CD4-positive, alpha-beta memory T cell (primary cell): ENCODE measurements at regions not wholly inside any gene's neighbourhood (a gene's known extent, or its start where the extent isn't known, plus 50 kb on each side); places are given as distances from the start of the nearest gene placed in this dataset.

Experiments used
- CTCF ChIA-PET: fragments of 350-600 bp; sonication (Branson Sonifier 250); formaldehyde crosslinking; loops from one replicate; lab custom pipeline; 2021; ENCODE audit warnings: inconsistent platforms; ENCODE audit not compliant: partially characterized antibody; lab: Charles Lee
- POLR2A ChIA-PET: fragments of 350-600 bp; sonication (Branson Sonifier 250); formaldehyde crosslinking; loops from one replicate; lab custom pipeline; 2021; ENCODE audit not compliant: partially characterized antibody; lab: Charles Lee
- DNase-seq, 5 donors: peaks; one replicate each; pipeline versions ENCODE4 v3.0.0 to v3.0.0-alpha.2; 2020 to 2022; ENCODE audit warnings: mixed read lengths in 1 of 5
- H3K27ac ChIP-seq: one replicate; pipeline ENCODE4 v1.7.0; 2013; ENCODE audit warnings: low read depth, low read length
- H3K27me3 ChIP-seq: 2 replicates; pipeline ENCODE4 v1.7.0; 2013; ENCODE audit warnings: mild to moderate bottlenecking, low read length, moderate library complexity; ENCODE audit not compliant: insufficient read depth
- H3K36me3 ChIP-seq: 2 replicates; pipeline ENCODE4 v1.7.0; 2013; ENCODE audit warnings: mild to moderate bottlenecking, low read length, moderate library complexity; ENCODE audit not compliant: insufficient read depth
- H3K4me1 ChIP-seq: 2 replicates; pipeline ENCODE4 v1.7.0; 2013; ENCODE audit warnings: mild to moderate bottlenecking, low read length, moderate library complexity; ENCODE audit not compliant: insufficient read depth
- H3K4me3 ChIP-seq, 2 donors: one replicate each; pipeline ENCODE4 v1.7.0; 2013; ENCODE audit warnings: low read length in 2 of 2, mild to moderate bottlenecking in 1 of 2
- H3K9me3 ChIP-seq, 2 donors: one replicate each; pipeline ENCODE4 v1.7.0; 2013; ENCODE audit warnings: low read length in 2 of 2, control low read depth in 1 of 2; ENCODE audit not compliant: control insufficient read depth in 1 of 2
- H3K27ac Mint-ChIP-seq, 7 donors: one replicate each; pipeline ENCODE4 v1.8.0; 2020 to 2021; ENCODE audit warnings: mixed read lengths in 7 of 7, mild to moderate bottlenecking in 6 of 7, inconsistent platforms in 3 of 7, moderate library complexity in 3 of 7
- H3K27me3 Mint-ChIP-seq, 2 donors: one replicate each; pipeline ENCODE4 v1.8.0; 2020 to 2021; ENCODE audit warnings: mixed read lengths in 2 of 2
- H3K36me3 Mint-ChIP-seq, 2 donors: one replicate each; pipeline ENCODE4 v1.8.0; 2020 to 2021; ENCODE audit warnings: mixed read lengths in 2 of 2, inconsistent platforms in 1 of 2, mild to moderate bottlenecking in 1 of 2
- H3K4me1 Mint-ChIP-seq, 4 donors: one replicate each; pipeline ENCODE4 v1.8.0; 2020 to 2021; ENCODE audit warnings: mixed read lengths in 4 of 4, mild to moderate bottlenecking in 1 of 4
- H3K4me3 Mint-ChIP-seq, 8 donors: one replicate each; pipeline ENCODE4 v1.8.0; 2020 to 2021; ENCODE audit warnings: mixed read lengths in 8 of 8, mild to moderate bottlenecking in 7 of 8, moderate library complexity in 6 of 8, inconsistent platforms in 3 of 8
- H3K9me3 Mint-ChIP-seq, 8 donors: one replicate each; pipeline ENCODE4 v1.8.0; 2020 to 2021; ENCODE audit warnings: mixed read lengths in 8 of 8, mild to moderate bottlenecking in 5 of 8, inconsistent platforms in 3 of 8, moderate library complexity in 1 of 8
- intact Hi-C: fragments of 100-400 bp; cut with micrococcal nuclease; formaldehyde crosslinking; loops from one replicate; pipeline ENCODE4 v1.15.1; 2023

DNA sequence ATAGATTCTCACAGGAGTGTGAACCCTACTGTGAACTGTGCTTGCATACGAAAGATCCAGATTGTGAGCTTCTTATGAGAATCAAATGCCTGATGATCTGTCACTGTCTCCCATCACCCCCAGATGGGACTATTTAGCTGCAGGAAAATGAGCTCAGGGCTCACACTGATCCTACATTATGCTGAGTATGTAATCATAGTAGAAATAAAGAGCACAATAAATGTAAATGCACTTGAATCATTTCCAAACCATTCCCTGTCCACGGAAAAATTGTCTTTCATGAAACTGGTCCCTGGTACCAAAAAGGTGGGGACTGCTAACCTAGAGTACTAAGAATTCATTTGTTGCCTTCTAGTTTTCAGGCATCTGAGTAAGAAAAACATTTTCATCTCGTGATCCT lies 1215.8 kb upstream of the TMEM132C start:
- intact Hi-C loops, result no loop called here
- Mint-ChIP-seq H3K4me1 (no peaks in the 10 kb centered on the region), H3K27me3 (peaks cover 0 to 4% of the 10 kb centered on the region in 2 donors), H3K36me3 (no peaks in the 10 kb centered on the region), H3K4me3 (no peak overlapping the region), H3K9me3 (peaks cover 0 to 7% (median 1%) of the 10 kb centered on the region in 8 donors), H3K27ac (no peak overlapping the region)
- H3K4me3 ChIP-seq, result no peak overlapping the region
- H3K36me3 ChIP-seq, result no peaks in the 10 kb centered on the region
- no peak for DNase-seq
- ChIA-PET POLR2A (no interaction called here), CTCF (no interaction called here)
- no peaks in the 10 kb centered on the region for H3K27me3 ChIP-seq
- no peak overlapping the region for H3K27ac ChIP-seq
- H3K9me3 ChIP-seq, result no peaks in the 10 kb centered on the region
- no peaks in the 10 kb centered on the region for H3K4me1 ChIP-seq

DNA sequence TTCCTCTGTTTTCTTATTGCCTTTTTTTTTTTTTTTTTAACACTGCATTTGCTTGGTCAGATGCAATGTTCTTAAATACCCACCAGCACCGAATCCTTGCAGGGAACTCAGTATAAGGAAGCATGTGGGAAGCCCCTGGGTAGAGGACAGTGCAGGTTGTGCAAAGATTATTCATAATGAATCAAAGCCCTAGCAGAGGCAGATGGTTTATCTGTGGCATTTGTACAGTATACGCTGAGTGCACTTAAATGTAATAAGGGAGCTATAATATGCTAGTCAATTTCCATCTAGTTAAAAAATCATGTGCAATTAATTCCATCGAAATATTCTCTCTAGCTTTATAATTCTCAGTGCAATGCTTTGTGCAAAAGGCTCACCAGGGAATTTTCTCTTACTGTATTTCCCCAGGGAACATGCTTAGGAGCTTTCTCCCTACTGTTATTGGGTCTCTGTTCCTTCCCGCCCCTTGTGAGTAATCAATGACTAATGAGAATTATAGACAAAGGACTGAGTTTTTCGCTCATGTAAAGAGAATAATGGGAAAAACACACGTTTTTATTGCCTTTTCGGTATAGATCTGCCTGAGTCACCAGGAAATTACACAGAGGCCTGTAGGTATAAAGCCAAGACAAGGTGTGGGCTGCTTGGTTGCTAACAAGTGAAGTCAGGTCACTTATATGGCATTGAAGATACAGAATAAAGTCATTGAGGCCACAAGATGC lies 1214.3 kb upstream of the TMEM132C start:
- Histone ChIP-seq H3K9me3 (no peaks in the 10 kb centered on the region), H3K4me3 (no peak overlapping the region), H3K27me3 (no peaks in the 10 kb centered on the region), H3K27ac (no peak overlapping the region), H3K4me1 (no peaks in the 10 kb centered on the region), H3K36me3 (no peaks in the 10 kb centered on the region)
- Mint-ChIP-seq H3K4me1 (no peaks in the 10 kb centered on the region), H3K9me3 (peaks cover 0 to 7% (median 1%) of the 10 kb centered on the region in 8 donors), H3K27ac (no peak overlapping the region), H3K36me3 (no peaks in the 10 kb centered on the region), H3K27me3 (peaks cover 0 to 4% of the 10 kb centered on the region in 2 donors), H3K4me3 (no peak overlapping the region)
- DNase-seq, result no peak
- CTCF ChIA-PET, result no interaction called here
- POLR2A ChIA-PET, result no interaction called here
- intact Hi-C loops, result no loop called here

DNA sequence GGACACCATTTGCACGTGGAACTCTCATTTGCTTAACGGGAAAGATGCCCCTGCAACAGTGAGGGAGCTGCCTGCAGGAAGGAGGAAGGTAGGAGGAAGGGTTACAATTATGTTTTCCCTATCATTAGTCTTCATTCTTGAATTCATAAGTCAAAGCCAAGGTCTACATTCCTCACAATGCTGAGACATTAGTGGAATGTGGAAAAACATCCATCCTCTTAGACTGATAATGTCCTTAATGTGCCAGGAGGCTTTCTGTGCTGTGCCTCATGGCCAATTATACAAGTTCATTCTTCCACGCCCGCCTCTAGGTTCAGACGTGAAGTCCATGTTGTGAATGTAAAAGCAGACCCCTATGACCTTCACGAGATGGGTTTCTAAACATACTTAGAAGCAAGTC lies 1212.4 kb upstream of the TMEM132C start:
- H3K4me3 ChIP-seq, result no peak overlapping the region
- Mint-ChIP-seq H3K36me3 (no peaks in the 10 kb centered on the region), H3K27ac (no peak overlapping the region), H3K4me1 (no peaks in the 10 kb centered on the region), H3K4me3 (no peak overlapping the region), H3K9me3 (no peaks in the 10 kb centered on the region), H3K27me3 (peaks cover 0 to 4% of the 10 kb centered on the region in 2 donors)
- H3K27ac ChIP-seq, result no peak overlapping the region
- no peaks in the 10 kb centered on the region for H3K4me1 ChIP-seq
- ChIA-PET POLR2A (no interaction called here), CTCF (no interaction called here)
- no peak for DNase-seq
- no peaks in the 10 kb centered on the region for H3K36me3 ChIP-seq
- no peaks in the 10 kb centered on the region for H3K27me3 ChIP-seq
- intact Hi-C loops, result no loop called here
- H3K9me3 ChIP-seq, result no peaks in the 10 kb centered on the region

DNA sequence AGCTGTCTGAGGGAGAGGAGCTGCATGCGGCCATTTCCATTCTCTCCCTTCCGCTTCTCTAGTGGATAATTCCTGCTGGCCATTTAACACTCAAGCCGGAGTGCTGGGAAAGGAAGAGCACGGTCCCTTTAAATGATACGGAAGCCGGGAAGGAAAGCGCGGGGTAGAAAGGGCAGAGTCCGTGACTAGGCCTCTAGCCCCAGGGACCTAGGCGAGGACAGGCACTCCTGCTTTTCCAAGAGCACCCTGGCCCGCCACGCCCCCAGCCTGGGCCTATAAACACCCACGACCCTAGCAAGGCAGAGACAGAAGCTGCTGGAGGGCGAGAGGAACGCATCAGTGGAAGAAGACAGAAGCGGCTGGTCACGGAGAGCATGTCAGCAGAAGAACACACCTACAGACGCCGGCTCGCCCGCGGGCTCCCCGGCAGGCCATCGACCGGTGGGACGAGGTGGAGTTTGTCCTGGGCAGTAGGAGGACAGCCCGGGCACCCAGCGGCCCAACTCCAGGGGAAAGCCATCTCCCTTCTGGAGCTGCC lies 1206.6 kb upstream of the TMEM132C start:
- H3K27ac Mint-ChIP-seq, result no peak overlapping the region
- intact Hi-C loops, result no loop called here
- H3K27ac ChIP-seq, result no peak overlapping the region
- ChIA-PET CTCF (no interaction called here), POLR2A (no interaction called here)
- H3K27me3 ChIP-seq, result no peaks in the 10 kb centered on the region
- no peaks in the 10 kb centered on the region for H3K36me3 Mint-ChIP-seq
- H3K4me3 Mint-ChIP-seq, result no peak overlapping the region
- no peak overlapping the region for H3K4me3 ChIP-seq
- H3K36me3 ChIP-seq, result no peaks in the 10 kb centered on the region
- H3K4me1 ChIP-seq, result no peaks in the 10 kb centered on the region
- H3K4me1 Mint-ChIP-seq, result peaks cover 0 to 2% (median 0%) of the 10 kb centered on the region in 4 donors
- H3K9me3 ChIP-seq, result no peaks in the 10 kb centered on the region
- H3K27me3 Mint-ChIP-seq, result peaks cover 2 to 7% of the 10 kb centered on the region in 2 donors
- DNase-seq, result no peak
- no peaks in the 10 kb centered on the region for H3K9me3 Mint-ChIP-seq

DNA sequence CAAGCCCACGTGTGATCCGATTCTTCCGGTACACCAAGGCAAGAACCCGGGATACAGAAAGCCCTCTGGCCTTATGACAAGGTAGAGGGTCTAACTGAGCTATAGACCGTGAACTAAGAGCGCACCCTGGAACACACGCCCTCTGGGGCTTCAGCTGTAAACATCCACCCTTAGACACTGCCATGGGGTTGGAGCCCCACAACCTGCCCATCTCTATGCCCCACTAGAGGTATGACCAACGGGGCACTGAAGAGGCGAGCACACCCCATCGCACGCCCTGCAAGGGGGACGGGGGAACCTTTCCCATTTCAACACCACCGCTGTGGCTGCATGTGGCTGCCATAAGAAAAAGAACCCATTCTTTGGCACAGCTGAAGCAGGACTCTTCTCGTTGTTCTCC lies 1206.0 kb upstream of the TMEM132C start:
- ChIA-PET POLR2A (no interaction called here), CTCF (no interaction called here)
- H3K9me3 Mint-ChIP-seq, result no peaks in the 10 kb centered on the region
- peaks cover 2 to 7% of the 10 kb centered on the region in 2 donors for H3K27me3 Mint-ChIP-seq
- Histone ChIP-seq H3K27me3 (no peaks in the 10 kb centered on the region), H3K4me1 (no peaks in the 10 kb centered on the region), H3K27ac (no peak overlapping the region), H3K36me3 (no peaks in the 10 kb centered on the region), H3K9me3 (no peaks in the 10 kb centered on the region), H3K4me3 (no peak overlapping the region)
- DNase-seq, result no peak
- H3K4me3 Mint-ChIP-seq, result no peak overlapping the region
- H3K27ac Mint-ChIP-seq, result no peak overlapping the region
- intact Hi-C loops, result no loop called here
- no peaks in the 10 kb centered on the region for H3K36me3 Mint-ChIP-seq
- peaks cover 0 to 2% (median 0%) of the 10 kb centered on the region in 4 donors for H3K4me1 Mint-ChIP-seq

DNA sequence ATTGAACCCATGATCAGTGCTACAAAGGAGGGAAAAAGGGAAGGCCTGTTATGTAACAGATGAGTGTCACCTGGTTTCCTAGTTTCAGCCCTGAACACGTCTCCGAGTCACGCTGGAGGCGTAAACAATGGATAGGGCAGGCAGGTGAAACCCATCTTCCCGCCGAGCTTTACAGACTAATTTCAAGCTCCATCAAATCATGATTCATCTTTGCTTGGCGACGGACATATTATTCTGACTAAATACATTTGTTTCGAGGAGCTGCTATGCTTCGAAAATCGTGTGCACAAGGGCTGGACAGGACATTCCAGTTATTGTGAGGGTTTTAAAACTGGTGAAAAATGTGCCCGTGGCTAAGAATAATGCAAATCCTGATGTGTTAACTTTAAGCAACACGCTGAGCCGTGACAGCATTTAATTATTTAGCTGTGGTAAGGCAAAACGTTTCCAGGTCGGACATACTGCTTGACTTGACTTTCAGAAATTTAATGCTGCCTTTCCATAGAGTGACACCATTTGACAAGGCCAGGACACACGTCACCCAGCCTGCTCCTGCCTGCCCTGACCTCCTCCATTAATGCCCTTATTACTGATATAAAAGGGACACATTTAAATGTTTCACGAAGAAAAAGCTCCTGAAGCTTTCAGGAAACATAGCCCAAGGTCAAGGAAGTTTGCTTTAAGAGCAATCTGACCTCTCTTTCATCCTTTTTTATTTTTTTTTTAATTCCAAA lies 1203.5 kb upstream of the TMEM132C start:
- Histone ChIP-seq H3K4me3 (no peak overlapping the region), H3K36me3 (no peaks in the 10 kb centered on the region), H3K4me1 (no peaks in the 10 kb centered on the region), H3K9me3 (no peaks in the 10 kb centered on the region), H3K27ac (no peak overlapping the region), H3K27me3 (no peaks in the 10 kb centered on the region)
- Mint-ChIP-seq H3K27me3 (peaks cover 2 to 7% of the 10 kb centered on the region in 2 donors), H3K9me3 (no peaks in the 10 kb centered on the region), H3K4me1 (peaks cover 0 to 2% (median 0%) of the 10 kb centered on the region in 4 donors), H3K36me3 (no peaks in the 10 kb centered on the region), H3K27ac (no peak overlapping the region), H3K4me3 (no peak overlapping the region)
- DNase-seq, result no peak
- intact Hi-C loops, result no loop called here
- ChIA-PET POLR2A (no interaction called here), CTCF (no interaction called here)

DNA sequence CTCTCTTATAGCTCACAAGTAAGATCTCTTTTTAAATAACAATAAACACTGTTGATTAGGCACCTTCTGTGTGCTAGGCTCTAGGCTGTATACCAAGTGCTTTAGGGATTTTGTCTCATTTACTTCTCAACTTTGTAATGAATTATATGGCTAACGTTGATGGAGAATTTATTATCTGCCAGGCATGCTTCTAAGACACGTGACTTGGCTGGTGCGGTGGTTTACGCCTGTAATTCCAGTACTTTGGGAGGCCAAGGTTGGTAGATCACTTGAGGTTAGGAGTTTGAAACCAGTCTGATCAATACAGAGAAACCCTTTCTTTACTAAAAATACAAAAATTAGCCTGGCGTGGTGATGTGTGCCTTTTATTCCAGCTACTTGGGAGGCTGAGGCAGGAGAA lies 1202.8 kb upstream of the TMEM132C start:
- Histone ChIP-seq H3K36me3 (no peaks in the 10 kb centered on the region), H3K4me3 (no peak overlapping the region), H3K27ac (no peak overlapping the region), H3K27me3 (no peaks in the 10 kb centered on the region), H3K4me1 (no peaks in the 10 kb centered on the region), H3K9me3 (no peaks in the 10 kb centered on the region)
- DNase-seq, result no peak
- no peak overlapping the region for H3K27ac Mint-ChIP-seq
- ChIA-PET POLR2A (no interaction called here), CTCF (no interaction called here)
- intact Hi-C loops, result no loop called here
- no peaks in the 10 kb centered on the region for H3K9me3 Mint-ChIP-seq
- H3K27me3 Mint-ChIP-seq, result peaks cover 2 to 7% of the 10 kb centered on the region in 2 donors
- H3K36me3 Mint-ChIP-seq, result no peaks in the 10 kb centered on the region
- no peak overlapping the region for H3K4me3 Mint-ChIP-seq
- peaks cover 0 to 2% (median 0%) of the 10 kb centered on the region in 4 donors for H3K4me1 Mint-ChIP-seq
